Left ventricle myocardium superior (tissue), 1 donor: ENCODE measurements at regions not wholly inside any gene's neighbourhood (a gene's known extent, or its start where the extent isn't known, plus 50 kb on each side); places are given as distances from the start of the nearest gene placed in this dataset.

Source experiments
- ATAC-seq: fragments of 200-7000 bp; cut with Tn5 transposase; one replicate; pipeline ENCODE4 v1.9.1; 2020; ENCODE audit warnings: mild to moderate bottlenecking, moderate library complexity
- DNase-seq: peaks from one replicate; pipeline ENCODE4 v3.0.0-alpha.2; 2020
- intact Hi-C: fragments of 100-400 bp; cut with micrococcal nuclease; formaldehyde crosslinking; loops from one replicate; pipeline ENCODE4 v1.11.0; 2022
- donor health status: DM: no; HTN: yes; CAD: no; lungs with severe emphysema.

DNA sequence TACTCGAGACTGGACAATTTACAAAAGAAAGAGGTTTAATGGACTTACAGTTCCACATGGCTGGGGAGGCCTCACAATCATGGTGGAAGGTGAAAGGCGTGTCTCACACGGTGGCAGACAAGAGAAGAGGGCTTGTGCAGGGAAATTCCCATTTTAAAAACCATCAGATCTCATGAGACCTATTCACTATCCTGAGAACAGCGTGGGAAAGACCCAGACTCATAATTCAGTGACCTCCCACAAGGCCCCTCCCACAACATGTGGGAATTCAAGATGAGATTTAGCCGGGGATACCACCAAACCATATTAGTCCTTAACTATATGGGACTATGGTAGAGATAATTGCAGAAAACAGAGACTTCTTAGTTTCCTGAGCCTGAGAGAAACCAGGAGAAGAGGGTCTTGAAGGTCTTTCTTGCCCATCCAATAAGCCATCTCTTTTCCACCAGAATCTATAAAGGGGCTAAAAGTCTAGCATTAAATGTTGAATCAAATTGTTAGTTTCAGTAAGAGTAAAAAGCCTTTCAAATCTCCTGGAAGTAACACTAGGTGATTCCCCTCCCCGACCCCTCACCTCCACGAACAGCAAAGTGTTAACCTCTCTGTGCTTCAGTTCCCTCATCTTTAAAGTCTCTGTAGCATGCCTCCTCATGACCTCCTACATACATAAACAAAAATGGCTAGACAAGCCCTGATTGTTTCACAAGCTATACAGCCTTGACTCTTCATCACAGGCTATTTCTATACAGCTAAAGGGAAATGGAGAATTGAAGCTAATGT, 259.1 kb downstream of the TMEM167A start:
- ATAC-seq (no peak), DNase-seq (no peak)
- intact Hi-C loops, result no loop called here

DNA sequence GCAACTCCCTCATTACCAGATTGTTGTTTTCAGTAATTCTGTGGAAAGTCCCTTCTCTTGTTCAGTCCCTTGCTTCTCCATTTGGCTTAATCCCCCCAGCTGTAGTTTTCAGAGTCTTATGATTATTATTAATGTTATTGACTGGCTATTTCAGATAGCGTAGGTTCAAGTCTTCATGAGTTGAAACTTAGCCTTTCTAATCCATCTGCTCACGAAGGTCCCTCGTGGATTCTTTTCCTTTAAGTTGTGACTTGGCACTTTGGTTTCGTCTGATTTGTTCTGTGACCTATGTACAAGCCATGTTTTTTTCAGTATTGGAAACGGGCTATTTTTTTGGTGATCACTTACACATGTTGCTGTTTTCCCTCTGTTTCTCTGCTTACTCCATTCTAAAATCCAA, 260.3 kb downstream of the TMEM167A start:
- ATAC-seq, result no peak
- no peak for DNase-seq
- intact Hi-C loops, result no loop called here

DNA sequence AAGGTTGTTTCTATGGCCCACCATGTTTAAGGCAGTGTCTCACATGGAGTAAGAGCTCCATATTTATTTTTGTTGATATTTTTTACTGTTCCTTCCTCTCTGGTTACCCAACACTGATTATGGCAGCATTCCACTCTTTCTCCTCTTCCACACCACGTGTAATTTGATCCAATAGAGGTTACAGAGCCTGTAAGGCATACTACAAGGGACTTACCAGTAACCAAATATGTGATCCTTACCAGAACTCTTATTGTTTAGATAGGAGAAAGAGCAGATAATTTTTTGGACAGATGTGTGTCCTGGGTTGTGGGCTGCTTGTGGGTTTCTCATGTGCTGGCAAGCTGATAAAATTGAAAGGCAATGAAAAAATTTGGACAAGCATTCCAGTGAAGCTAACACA, 261.3 kb downstream of the TMEM167A start:
- ATAC-seq, result no peak
- no peak for DNase-seq
- intact Hi-C loops, result no loop called here

DNA sequence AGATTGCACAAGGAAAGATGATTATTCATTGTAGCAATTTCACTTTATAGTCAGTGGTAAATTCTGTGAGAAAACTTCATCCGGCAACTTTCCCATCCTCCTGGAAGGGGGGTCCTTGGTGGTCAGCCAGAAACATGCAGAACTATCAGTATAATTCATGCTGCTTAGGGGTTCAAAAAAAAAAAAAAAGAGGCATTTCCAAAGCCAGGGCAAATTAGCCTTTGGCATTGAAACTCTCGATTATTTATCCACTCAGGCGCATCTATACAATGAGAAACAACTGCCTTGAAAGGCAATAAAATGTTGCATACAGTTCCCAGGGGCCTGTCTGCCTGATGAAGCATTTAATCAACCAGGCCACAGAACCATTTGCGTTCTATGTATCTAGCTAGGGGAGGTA, 263.3 kb downstream of the TMEM167A start:
- ATAC-seq, result no peak
- DNase-seq, result no peak
- intact Hi-C loops, result no loop called here

DNA sequence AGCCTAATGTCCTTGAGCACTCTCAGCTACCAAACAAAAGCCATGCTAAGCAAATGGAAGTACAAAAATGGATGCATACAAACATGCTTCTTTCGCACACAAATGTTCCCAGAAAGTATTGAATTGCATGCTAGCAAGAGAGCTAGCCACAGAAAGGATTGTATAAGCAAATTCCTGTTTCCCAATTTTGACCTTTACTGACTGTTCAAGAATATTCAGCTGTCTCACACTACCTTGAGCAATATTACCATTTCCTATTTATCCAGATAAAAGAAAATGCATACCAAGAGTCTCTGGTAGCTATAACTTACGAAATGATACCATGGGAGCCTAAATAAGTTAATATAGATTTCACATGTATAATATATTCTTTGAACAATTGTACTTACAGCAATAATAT, 264.6 kb downstream of the TMEM167A start:
- DNase-seq (no peak), ATAC-seq (no peak)
- intact Hi-C loops, result no loop called here

DNA sequence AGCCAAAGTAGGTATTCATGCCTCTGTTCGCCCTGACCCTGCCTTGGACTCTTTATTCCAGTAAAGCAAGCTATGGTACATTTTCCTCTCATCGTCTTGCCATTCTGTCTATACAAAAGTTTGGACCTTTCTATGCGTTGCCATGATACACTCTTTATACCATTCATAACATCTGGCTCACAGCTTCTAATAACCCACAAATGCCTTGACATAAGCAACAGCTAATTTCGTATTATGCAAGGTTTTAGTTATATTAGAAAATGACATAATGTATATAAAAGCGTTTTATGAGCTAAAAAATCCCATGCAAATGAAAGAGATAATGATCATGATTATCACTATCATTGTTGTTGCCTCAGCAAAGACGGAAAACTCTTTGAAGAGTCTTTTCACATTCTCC, 265.7 kb downstream of the TMEM167A start:
- intact Hi-C loops, result no loop called here
- DNase-seq (no peak), ATAC-seq (no peak)

DNA sequence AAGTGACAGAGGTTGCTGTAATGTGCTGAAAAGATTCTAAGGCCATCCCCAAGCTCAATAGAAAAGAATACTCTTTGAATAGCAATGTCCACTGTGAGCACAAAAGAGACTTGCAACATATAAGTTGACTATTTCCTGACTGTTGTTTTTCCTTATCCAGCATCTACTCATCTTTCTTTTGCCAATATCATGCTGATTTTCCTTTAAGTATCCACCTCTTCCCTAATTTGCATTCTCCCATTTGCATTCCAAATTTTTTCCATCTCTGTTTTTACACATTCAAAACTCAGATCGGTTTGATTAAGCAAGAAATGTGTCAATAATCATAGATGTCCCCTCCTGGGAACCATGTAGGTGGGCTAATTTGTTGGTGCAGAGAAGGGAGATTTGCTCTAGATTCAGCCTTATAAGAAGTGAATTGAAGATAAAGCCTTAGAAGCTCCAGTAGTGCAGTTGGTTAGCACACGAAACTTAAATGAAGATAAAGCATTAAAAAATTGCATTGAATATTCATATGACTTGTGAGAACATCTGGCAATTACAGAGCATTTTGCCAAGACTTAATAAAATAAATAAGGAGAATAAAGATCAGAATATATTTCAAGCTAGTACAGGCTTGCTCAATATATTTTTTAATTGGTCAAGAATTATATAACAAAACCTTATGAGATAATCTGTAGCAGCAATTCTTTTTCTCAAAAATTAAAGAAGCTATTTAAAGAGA, 267.6 kb downstream of the TMEM167A start:
- intact Hi-C loops, result no loop called here
- DNase-seq, result no peak
- ATAC-seq, result no peak

DNA sequence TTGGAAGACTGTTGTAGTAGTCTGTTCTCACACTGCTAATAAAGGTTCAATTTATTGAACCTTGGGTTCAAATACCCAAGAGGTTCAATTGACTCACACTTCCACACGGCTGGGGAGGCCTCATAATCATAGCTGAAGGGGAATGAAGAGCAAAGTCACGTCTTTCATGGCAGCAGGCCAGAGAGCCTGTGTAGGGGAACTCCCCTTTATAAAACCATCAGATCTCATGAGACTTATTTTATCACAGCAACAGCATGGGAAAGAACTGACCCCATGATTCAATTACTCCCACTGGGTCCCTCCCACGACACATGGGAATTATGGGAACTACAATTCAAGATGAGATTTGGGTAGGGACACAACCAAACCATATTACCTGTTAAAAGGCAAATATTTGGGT, 268.2 kb downstream of the TMEM167A start:
- no peak for ATAC-seq
- DNase-seq, result no peak
- intact Hi-C loops, result no loop called here

DNA sequence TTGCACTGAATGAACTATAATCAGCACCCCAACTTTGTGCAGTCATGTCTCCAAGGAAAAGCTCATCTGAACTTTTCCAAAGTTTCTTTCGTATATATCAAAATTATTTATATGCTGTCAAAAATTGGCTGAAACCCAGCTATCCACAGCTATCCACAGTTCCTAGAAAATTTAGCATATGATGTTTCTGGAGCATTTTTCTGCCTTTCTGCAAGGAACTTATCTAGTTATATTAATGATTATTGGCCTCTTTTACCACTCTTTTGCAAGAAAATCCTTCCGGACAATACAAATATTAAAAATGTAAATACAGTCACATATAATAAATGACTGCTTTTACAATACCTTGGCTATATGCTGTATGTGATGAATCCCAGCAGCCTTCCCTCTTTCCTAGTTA, 270.2 kb downstream of the TMEM167A start:
- ATAC-seq (no peak), DNase-seq (no peak)
- intact Hi-C loops, result no loop called here

DNA sequence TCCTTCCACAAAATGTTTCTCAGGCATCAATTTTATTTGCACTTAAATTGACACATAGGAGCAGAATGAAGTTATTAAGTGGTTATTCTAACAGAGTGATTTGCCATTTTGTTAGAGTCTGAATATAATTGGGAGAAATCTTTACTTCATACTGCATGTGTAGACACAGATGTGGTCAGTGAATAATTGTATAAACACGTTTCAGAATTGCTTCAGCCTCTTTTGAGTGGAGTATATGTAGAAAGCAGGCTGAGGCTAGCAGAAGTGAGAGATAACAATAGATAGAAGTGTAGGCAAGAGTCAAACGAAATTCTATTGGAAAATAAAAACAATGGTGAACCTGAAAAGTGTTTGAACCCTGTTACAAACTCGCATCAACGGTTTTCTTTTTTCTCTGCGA, 270.7 kb downstream of the TMEM167A start:
- intact Hi-C loops, result no loop called here
- no peak for ATAC-seq
- no peak for DNase-seq

DNA sequence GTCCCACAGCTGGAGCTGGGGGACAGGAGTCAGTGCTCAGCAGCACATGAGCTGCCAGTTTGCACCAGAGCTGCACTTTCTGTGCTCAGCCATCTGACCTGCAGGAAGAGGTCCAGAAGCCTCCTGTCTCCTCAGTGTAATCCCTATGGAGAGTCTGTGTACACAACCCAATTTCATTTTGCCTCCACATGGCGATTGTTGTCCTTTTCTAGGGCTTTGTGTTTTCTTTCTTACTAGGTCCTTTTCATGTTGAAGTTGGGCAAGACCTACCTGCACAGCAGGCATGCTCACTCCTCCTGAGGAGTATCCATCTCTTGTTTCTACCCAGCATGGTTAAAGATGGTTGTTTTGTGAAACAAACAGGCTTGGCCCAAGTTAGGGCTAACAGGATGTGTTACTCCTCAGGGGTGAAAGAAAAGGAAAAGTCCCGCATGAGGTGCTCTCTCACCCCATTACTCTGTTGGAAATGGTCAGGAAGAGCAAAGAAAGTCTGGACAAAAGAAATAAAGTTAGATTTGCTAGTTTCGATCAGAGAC, 273.0 kb downstream of the TMEM167A start:
- ATAC-seq, result no peak
- intact Hi-C loops, result no loop called here

DNA sequence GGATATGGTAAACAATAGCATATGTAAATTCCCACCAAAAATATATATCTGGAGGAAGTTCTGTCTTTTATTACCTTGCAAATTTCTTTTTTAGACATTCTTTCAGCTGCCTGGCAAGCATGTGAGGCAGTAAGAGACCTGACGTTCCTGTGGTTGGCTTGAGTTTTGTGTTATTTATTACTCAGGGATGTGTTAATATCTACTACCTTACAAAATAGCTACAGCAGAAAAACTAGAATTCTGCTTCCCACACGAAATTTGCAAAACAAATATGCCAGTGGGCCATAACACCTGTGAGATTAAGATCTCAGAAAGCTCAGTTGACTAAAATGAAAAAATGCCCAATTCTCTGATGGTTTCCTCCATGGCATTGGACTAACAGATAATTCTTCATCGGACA, 274.2 kb downstream of the TMEM167A start:
- intact Hi-C loops, result no loop called here
- DNase-seq (no peak), ATAC-seq (no peak)

More for the DNA sequence above, 273.0 kb downstream of the TMEM167A start:
- no peak for DNase-seq

DNA sequence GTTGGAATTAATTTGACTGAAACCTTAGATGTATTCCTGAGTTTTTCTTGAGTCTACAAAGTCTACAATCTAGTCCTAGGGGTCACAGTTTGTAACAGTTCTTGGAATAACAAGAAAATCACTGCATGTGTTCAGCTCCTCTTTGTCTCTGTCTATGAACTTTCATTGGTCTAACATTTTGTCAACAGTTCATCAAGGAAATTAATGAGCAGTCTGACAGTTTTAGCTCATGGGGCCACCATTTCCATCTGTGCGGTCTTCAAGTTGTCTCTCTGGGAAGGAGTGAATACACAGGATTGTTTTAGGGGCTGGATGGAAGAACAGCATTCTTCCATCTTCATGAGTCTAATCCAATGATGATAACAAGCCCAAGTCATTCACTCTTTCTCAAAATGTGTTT, 276.4 kb downstream of the TMEM167A start:
- intact Hi-C loops, result no loop called here
- DNase-seq (no peak), ATAC-seq (no peak)

DNA sequence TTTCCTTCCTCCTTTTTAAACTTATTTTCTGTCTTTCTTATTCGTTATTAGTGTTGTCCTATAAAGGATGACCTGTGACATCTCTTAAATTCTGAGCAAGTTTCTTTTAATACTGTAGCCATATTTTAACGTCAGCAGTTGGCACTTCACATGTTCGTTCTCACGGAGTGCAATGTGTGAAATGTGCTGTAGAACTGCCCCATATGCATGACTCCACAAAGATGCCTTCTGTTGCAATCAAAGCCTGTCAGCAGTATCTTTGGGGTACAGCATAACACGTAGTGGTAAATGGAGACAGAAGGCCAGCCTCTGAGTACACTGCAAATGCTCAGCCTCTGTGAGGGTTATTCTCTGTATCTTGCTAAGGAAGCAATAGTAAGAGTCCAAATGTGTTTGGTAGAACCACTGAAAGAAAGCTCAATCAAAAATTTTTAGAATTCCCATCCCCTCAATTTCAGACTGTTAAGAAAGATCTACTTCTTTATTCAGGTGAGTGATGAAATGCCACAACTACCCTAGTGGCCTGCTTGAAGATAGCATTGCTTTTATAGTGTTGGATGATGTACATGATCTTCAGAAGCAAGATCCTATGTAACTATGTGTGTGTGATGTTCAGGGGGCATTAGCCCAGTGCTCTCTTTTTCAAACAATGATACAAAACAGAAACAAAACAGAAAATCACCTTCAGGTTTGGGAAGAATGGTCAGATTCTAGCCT, 277.7 kb downstream of the TMEM167A start:
- DNase-seq, result no peak
- intact Hi-C loops, result loop anchor here (10.0 kb wide), 1 partner anchor 155 kb away; no protein-coding TSS in a partner anchor
- no peak for ATAC-seq

DNA sequence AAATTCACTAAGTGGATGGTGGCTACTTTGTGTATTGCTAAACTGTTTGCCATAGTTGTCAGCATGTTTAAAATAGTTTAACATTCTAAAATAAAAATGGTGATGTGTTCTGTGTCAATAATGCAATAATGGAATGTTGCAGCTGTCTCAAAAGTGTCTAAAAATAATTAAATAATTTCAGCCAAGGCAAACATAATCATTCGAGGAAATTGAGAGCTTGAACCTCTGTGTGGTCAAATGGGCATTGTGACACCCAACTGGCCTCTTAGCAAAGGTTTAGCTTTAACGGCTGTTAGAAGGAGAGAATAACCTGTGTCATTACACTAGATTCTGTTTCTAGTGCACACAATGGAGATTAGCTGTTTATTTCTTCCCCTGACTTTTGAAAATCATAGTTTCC, 278.5 kb downstream of the TMEM167A start:
- no peak for ATAC-seq
- intact Hi-C loops, result loop anchor here (10.0 kb wide), 1 partner anchor 154 kb away; no protein-coding TSS in a partner anchor
- no peak for DNase-seq

DNA sequence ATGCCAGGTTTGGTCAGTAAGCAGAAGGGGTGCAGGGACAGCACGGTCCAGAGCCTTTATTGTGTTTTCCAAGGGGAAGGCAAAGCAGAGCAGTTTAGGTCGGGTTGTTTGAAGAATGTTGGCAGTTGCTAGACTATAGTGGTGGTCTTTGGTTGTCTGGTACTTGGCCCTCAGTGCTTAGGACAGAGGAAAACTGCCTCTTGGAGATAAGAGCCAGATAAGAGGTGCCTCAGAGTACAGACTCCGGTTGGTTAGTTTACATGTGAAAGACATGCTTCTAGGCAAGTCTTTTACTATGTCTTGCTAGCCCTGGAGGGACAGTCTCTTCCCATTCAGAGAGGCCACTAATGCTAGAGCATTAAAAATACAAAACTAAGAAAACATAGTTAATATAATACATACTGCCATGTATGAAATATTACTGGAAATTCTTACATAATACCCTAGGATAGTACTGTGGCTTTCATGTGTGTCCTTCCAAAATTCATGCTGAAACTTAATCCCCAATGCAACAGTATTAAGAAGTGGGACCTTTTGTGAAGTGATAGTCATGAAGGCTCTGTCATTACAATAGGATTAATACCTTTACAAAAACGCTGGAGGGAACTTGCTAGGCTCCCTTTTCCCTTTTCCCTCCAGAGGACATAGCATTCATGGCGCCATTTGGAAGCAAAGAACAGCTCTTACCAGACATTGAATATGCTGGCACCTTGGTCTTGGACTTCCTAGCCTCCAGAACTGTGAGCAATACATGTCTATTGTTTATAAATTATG, 280.4 kb downstream of the TMEM167A start:
- intact Hi-C loops, result loop anchor here (10.0 kb wide), 1 partner anchor 152 kb away; no protein-coding TSS in a partner anchor
- no peak for ATAC-seq

DNA sequence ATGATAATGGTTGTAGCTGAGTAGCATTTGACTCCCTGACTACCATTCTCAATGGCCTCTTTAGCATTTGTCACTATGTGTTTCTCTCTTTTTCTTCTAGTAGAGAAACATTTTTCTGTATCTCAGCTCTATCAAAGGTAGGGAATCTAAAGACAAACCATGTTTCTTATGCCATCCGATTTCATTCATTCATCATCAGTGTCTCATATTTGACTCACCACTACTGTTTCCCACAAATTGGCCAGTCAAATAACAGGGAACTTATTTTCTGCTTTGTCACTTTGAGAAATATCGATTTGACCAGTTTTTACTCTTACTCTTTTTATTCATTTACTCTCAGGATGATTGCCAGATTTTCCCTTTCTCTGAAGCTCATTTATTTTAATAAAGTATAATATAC, 282.3 kb downstream of the TMEM167A start:
- intact Hi-C loops, result loop anchor here (10.0 kb wide), 1 partner anchor 150 kb away; no protein-coding TSS in a partner anchor
- DNase-seq (no peak), ATAC-seq (no peak)

More for the DNA sequence above, 280.4 kb downstream of the TMEM167A start:
- no peak for DNase-seq

DNA sequence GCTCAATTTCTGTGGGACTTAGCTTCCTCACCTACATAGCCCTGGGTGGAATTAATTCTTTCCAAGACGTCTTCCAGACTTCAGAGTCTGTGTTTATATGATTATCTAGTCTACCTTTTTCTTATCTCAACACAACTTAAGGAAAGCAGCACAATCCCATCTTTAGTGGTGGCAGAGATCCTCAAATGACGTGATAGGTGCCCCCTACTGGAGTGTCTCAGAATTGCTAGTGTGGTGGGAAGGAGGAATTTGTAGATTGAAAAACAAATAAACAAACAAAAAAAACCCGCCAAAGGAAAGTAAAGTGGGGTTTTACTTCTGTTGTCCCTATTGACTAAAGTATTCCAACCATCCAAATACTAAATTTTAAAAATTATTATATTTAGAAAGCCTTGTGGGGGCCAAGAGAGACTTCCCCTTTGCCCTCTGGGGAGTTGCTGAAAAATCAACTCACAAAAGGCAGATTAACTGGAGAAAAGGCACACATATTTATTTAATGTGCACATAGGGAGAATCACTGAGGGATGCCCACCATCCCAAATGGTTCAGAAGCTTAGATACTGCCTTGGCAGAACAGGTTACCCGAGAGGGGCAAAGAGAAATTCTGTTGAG, 283.3 kb downstream of the TMEM167A start:
- ATAC-seq, result no peak
- no peak for DNase-seq
- intact Hi-C loops, result loop anchor here (10.0 kb wide), 1 partner anchor 149 kb away; no protein-coding TSS in a partner anchor
